Heart left ventricle (tissue), 13 donors: ENCODE measurements at regions not wholly inside any gene's neighbourhood (a gene's known extent, or its start where the extent isn't known, plus 50 kb on each side); places are given as distances from the start of the nearest gene placed in this dataset.

Source experiments
- POLR2A ChIP-seq, 2 donors: fragments of 450-650 bp; IDR thresholded peaks; one replicate each; pipeline ENCODE4 v1.6.1; 2017; ENCODE audit warnings: antibody characterized with exemption in 2 of 2, mild to moderate bottlenecking in 2 of 2, moderate library complexity in 2 of 2
- TF ChIP-seq, protein P1 (sequence below), 12 donors: fragments of 200-600 bp; sonication (generic) in 4 of 12; IDR thresholded peaks; one replicate each; pipeline versions ENCODE4 v1.5.0 to v1.8.0; 2018 to 2022; ENCODE audit warnings: antibody characterized with exemption in 12 of 12, mild to moderate bottlenecking in 5 of 12
- donor health status: ischemic (EF 13 %, LVEDD 7.1; RV severe dilation, severe dysfunction).
- donor health status: DM: no; HTN: yes; CAD: no.
- donor health status: DM: no; HTN: no; CAD: no.
- donor health status: ischemic (EF 25% LVEDD 6.9; RV normal size, moderate dysfunction).
- donor health status: ischemic (EF 25% LVEDD 5.7; RV mildly dilated, moderate dysfunction).
- donor health status: ischemic (EF 35%, LVEDD 5.7; RV mildly dilated, moderate dysfunction).
- donor health status: nonischemic (EF 11% LVEDD 7.7; RV severe dilation, severe dysfunction).
- donor health status: DM: yes; HTN: yes; CAD: no.
- donor health status: PGD.
- donor health status: ischemic (EF 29% LVEDD 5.4; RV normal size, mild dysfunction).
- donor health status: nonischemic (EF 23%, LVEDD 6.1; RV moderate dilation, normal function).

GRCh38 chr3:174620138-174620537 lies 239.0 kb upstream of the NAALADL2 start:
- TF ChIP-seq, protein P1, sequence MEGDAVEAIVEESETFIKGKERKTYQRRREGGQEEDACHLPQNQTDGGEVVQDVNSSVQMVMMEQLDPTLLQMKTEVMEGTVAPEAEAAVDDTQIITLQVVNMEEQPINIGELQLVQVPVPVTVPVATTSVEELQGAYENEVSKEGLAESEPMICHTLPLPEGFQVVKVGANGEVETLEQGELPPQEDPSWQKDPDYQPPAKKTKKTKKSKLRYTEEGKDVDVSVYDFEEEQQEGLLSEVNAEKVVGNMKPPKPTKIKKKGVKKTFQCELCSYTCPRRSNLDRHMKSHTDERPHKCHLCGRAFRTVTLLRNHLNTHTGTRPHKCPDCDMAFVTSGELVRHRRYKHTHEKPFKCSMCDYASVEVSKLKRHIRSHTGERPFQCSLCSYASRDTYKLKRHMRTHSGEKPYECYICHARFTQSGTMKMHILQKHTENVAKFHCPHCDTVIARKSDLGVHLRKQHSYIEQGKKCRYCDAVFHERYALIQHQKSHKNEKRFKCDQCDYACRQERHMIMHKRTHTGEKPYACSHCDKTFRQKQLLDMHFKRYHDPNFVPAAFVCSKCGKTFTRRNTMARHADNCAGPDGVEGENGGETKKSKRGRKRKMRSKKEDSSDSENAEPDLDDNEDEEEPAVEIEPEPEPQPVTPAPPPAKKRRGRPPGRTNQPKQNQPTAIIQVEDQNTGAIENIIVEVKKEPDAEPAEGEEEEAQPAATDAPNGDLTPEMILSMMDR (IDR thresholded peaks at IDR 0.05) = peak in 6 of 12 donors; percentile 10 to 30 (median 24)
- no peak for TF ChIP-seq POLR2A (IDR thresholded peaks at IDR 0.05)
